Central memory CD4-positive, alpha-beta T cell (primary cell): ENCODE measurements at regions not wholly inside any gene's neighbourhood (a gene's known extent, or its start where the extent isn't known, plus 50 kb on each side); places are given as distances from the start of the nearest gene placed in this dataset.
"Not testable (repeated sequence)": the region's sequence is repeated elsewhere in the genome, so short reads cannot be mapped to it uniquely, and the experiment has no call there.

ENCODE experiments used
- DNase-seq: peaks from one replicate; pipeline ENCODE4 v3.0.0; 2022

DNA sequence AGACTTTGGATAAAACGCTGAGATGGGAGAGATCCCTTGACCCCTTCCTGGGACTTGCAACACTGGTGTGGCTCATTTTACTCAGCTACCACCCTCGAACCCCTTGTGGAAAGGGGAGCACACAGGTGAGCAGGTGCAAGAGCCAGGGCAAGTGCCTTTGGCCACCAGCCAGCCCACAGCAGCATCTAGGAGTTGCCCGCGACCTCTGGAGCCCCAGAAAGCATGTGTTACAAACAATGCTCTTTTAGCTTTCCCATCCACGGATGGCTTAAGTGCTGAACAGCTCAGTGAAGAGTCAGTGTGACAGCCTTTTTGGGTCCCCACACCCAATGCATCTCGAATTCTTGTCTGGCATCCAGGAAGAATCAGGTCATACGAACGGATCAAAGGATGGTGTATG, 197.8 kb downstream of the MEMO1 start:
- DNase-seq = no peak

DNA sequence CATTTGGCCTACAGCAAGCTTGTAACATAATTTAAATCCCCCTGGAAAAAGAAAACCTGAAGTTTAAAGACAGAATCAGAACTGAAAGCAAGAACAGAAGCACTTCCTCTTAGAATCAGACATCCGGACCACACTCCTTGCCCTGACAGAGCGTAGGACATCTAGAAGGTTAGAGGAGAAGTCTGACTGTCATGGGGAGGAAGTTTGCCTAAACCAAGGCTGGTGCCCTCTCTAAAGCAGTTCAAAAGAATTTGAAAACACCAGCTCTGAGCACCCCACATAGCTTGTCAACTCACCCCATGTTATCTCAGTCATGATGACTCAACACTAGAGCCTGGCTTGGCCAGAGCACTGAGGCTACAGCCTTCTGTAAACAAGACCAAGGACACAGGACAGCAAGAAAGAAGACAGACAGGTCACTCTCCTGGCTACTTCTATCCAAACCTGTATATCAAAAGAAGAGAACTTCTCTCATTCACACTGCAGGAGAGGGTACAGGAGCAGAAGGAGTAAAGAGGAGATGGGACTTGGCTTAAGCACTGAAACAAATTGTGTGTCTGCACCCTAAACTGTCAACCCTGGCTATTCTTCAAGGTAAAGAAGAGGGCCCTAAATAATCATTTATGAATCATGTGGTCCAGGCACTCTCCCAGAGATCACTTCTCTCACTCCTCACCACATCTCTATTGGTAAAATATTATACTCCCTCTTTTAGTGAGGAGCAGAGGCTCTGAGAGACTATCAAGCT, 198.6 kb downstream of the MEMO1 start:
- DNase-seq = peak; percentile 9

DNA sequence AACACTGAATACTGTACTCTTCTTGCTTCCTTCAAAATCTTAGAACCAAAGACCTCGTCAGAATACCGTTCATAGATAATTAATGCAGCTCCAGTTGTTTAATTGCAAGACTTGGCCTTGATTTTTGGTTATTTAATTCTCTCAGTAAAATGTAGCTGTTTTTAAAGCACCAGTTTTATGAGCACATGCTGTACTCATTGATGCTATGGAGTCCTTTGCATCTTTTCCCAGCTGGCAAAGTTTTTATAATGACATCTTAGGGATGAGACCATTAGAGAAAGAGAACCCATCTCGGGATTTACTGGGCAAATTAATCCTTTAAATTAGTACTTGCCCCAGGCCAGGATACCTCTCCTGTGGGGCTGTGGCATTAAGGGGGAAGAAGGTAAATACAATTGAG, 199.3 kb downstream of the MEMO1 start:
- no peak for DNase-seq

DNA sequence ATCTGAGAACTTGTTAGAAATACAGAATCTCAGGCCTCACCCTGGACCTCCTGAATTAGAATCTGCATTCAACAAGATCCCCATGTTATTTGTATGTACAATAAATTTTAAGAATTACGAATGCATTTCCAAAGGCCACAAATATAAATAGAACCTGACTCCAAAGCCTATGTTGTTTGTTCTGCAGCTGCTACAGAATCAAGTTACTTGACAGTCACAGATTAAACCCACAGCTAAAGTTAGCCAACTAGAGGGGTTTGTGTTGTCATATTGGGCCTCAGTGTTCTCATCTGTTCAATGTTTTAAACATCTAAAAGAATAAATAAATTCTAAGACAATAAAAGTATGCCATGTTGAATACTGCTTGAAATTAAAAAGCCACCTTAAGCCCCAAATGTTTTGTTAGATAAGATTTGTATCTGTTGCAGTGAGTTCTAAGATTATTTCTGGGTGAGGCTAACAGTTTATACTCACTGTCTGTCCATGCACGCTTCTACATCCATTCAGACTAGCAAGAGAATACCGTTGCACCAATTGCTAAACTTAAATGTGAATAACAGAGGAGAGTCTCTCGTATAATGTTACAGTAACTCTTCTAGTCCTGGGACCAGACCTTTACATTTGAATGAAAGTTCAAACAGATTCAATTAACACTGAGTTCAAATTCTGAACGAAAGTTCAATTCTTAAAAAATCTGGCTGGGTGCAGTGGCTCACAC, 200.4 kb downstream of the MEMO1 start:
- DNase-seq = no peak

DNA sequence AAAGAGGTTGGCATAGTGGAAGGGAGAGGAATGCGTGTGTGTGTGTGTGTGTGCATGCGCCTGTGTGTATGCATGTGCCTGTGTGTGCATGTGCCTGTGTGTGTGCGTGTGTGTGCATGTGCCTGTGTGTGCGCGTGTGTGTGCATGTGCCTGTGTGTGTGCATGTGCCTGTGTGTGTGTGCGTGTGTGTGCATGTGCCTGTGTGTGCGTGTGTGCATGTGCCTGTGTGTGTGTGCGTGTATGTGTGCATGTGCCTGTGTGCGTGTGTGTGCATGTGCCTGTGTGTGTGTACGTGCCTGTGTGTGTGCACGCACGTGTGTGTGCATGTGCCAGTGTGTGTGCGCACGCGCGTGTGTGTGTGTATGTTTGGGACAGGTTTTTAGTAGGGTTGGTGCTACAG, 205.1 kb downstream of the MEMO1 start:
- no peak for DNase-seq

DNA sequence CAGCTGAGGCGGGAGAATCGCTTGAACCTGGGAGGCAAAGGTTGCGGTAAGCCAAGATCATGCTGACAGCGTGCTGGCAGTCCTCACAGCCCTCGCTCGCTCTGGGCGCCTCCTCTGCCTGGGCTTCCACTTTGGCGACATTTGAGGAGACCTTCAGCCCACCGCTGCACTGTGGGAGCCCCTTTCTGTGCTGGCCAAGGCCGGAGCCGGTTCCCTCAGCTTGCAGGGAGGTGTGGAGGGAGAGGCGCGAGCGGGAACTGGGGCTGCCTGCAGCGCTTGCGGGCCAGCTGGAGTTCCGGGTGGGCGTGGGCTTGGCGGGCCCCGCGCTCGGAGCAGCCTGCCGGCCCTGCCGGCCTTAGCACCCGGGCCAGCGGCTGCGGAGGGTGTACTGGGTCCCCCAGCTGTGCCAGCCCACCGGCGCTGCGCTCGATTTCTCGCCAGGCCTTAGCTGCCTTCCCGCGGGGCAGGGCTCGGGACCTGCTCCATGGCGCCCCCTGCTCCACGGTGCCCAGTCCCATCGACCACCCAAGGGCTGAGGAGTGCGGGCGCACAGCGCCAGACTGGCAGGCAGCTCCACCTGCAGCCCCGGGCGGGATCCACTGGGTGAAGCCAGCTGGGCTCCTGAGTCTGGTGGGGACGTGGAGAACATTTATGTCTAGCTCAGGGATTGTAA, 207.2 kb downstream of the MEMO1 start:
- not testable (repeated sequence) for DNase-seq

DNA sequence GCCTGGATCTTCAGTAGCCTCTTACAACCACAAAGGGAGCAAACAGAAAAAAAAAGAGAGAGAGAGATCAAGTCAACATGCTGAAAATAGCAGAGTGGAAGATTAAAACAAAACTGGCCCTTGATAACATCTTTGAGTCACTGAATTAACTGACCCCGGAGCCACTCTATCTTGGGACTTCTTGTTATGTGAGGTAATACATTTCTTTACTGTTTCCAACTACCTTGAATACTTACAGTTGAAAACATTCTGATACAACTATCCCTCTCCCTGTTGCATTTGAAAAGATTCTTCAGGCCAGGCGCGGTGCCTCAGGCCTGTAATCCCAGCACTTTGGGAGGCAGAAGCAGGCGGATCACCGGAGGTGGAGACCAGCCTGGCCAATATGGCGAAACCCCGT, 208.1 kb downstream of the MEMO1 start:
- no peak for DNase-seq

DNA sequence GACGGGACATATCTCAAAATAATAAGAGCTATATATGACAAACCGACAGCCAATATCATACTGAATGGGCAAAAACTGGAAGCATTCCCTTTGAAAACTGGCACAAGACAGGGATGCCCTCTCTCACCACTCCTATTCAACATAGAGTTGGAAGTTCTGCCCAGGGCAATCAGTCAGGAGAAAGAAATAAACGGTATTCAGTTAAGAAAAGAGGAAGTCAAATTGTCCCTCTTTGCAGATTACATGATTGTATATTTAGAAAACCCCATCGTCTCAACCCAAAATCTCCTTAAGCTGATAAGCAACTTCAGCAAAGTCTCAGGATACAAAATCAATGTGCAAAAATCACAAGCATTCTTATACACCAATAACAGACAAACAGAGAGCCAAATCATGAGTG, 211.5 kb downstream of the MEMO1 start:
- not testable (repeated sequence) for DNase-seq

DNA sequence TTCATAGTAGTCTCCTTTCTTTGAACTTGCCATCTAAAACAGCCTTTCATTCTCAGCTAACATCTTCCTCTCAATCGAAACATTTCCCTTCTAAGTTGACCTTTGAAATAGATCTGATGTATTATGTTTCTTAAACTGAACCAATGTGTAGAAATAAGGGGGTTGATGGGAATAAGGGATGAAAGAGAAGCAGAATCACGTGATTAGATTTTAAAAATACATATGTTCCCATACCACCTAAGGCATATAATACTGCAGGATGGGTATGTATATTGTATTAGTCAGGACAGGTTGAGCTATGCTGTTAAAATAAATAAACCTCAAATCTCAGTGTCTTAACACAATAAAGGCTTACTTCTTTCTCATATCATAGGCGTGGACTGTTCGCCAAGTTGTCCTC, 207.5 kb upstream of the SRD5A2 start:
- no peak for DNase-seq

DNA sequence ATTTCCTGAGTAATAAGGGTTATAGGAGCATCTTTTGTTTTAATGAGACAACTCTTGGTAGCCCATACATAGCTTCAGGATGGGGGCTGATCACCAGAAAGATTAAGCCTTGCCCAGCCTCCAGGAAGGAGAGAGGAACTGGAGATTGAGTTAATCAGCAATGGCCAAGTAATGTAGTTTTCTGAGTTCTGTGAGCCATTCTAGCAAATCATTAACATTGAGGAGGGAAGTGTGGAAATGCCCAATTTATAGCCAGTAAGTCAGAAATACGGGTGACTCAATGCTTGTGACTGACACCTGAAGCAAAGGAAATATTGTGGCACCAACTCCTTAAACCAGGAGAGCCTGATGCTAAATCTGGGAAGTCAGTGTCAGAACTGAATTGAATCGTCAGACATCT, 205.1 kb upstream of the SRD5A2 start:
- DNase-seq = no peak

DNA sequence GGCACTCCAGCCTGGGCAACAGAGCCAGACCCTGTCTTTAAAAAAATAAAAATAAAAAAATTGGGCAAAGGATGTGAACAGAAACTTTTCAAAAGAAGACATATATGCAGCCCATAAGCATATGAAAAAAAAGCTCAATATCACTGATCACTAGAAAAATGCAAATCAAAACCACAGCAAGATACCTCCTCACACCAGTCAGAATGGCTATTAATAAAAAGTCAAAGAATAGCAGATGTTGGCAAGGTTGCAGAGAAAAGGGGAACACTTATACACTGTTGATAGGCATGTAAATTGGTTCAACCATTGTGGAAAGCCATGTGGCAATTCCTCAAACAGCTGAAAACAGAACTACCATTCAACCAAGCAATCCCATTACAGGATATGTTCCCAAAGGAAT, 204.1 kb upstream of the SRD5A2 start:
- DNase-seq = no peak

DNA sequence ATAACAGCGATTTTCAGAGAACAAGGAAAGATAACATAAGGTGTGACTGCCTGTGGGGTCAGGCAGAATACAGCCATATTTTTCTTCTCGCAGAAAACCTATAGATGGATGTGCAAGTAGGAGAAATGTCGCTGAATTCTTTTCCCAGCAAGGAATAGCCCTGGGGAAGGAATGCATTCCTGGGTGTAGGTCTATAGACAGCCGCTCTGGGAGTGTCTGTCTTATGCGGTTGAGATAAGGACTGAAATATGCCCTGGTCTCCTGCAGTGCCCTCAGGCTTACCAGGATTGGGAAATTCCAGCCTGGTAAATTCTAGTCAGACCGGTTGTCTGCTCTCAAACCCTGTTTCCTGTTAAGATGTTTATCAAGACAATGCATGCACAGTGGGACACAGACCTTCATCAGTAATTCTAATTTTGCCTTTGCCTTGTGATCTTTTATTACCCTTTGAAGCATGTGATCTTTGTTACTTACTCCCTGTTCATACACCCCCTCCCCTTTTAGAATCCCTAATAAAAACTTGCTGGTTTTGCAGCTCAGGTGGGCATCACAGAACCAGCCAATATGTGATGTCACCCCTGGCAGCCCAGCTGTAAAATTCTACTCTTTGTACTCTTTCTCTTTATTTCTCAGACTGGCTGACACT, 202.8 kb upstream of the SRD5A2 start:
- DNase-seq = not testable (repeated sequence)

DNA sequence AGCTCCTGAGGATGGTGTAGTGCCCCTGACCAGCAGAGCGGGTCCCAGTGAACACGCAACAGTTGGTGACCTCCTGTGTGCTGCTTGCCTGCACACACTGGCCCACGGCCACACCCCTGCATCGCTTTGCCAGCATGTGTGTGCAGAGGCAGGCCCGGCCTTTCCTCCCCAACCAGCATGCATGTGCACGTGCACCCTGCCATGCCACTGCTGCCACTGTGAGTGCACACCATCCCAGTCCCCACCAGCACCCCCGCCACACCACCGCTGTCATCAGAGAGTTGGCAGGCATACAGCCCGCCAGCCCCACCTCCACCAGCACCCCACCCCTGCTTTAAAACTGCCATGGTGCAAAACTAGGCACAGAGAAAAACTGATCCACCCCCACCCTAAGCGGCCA, 197.4 kb upstream of the SRD5A2 start:
- DNase-seq = no peak

DNA sequence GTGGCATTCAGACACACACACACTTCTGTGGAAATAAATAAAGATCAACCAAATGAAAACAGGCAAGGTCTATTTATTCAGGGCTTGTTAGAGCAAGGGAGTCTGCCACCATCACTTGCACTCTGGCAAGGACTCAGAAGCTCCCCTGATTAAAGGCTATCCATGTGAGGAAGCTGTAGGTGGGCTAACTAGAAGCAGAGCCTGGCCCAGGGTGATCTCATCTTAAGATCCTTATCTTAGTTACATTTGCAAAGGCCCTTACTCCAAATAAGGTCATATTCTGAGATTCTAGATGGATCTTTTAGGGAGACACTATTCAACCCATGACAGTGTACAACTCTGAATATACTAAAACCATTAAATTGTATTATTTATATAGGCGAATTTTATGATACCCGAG, 190.0 kb upstream of the SRD5A2 start:
- DNase-seq = no peak

DNA sequence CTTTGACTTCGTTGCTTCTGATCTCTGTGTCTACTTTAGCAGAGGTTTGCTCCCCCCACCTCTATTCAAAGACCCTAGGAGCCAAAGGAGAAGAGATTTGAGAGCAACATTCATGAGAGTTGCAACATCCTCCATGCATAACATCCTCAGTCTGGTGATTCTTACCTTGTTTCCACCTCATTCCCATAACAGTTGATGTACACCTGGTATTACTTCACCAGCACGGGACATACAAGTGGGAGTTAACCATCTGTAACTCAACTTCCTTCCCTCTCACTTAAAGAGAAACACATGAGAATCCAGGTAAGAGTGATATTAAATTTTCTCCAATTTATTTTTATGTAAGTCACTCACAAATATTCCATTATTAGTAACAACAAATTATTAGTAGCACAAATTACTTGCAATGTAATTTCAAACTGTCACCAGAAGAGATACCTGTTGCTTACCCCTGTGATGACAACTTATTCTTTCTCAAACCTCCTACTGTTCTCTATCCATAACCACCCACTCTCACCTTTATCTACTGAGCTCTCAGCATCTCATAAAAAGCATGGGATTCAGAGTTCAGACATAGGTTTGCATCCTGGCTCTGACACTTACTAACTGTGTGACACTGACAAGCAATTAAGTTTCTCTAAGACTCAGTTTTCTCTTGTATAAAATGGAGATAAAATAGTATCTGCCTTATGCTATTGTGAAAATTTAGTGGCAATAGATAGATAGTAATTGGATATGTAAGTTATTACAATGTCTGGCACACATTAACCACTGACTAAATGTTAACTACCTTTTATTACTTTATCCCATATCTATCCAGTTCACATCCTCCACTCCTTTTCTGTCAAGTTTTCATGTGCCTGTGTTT, 184.6 kb upstream of the SRD5A2 start:
- no peak for DNase-seq

DNA sequence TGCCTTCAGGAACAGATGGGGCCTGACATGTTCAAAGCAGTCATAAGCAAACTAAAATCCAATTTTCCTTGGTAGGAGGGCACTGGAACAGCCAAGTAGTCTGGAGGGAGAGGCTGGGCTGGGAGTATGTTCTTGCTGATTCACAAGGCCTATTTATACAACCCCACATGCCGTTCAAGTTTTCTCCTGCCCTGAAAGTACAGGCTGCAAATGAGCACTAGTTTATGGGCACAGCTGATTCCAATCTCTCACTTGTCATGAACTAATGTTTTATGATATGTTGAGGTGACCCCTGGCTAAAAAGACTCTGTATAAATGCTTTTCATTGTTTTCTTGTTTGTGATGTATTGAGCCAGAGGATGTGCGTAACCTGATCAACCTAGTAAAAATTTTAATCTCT, 183.4 kb upstream of the SRD5A2 start:
- no peak for DNase-seq

DNA sequence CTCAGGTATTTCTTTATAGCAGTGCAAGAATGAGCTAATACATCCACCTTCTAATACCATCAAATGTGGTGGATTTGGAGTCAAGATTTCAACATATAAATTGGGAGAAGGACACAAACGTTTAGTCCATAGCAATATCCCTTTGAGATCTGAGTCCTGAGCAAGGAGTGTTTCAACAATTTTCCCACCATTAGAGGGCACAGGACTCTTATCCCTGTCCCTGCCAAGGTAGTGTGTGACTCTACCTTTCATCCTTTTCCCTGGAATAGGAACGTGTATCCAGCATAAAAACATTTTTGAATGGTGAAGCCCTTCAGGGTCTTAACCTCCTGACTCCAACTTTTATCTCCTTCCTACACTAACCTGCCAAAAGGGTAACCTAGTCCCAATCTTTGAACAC, 181.3 kb upstream of the SRD5A2 start:
- no peak for DNase-seq

DNA sequence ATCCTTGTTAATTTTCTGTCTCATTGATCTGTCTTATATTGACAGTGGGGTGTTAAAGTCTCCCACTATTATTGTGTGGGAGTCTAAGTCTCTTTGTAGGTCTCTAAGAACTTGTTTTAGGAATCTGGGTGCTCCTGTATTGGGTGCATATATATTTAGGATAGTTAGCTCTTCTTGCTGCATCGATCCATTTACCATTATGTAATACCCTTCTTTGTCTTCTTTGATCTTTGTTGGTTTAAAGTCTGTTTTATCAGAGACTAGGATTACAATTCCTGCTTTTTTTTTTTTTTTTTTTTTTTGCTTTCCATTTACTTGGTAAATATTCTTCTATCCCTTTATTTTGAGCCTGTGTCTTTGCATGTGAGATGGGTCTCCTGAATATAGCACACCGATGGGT, 176.6 kb upstream of the SRD5A2 start:
- not testable (repeated sequence) for DNase-seq

DNA sequence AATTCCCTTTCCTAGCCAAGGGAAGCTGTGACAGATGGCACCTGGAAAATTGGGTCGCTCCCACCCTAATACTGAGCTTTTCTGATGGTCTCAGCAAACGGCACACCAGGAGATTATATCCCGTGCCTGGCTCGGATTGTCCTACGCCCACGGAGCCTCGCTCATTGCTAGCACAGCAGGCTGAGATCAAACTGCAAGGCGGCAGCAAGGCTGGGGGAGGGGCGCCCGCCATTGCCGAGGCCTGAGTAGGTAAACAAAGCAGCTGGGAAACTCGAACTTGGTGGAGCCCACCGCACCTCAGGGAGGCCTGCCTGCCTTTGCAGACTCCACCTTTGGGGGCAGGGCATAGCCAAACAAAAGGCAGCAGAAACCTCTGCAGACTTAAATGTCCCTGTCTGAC, 168.0 kb upstream of the SRD5A2 start:
- DNase-seq = not testable (repeated sequence)

DNA sequence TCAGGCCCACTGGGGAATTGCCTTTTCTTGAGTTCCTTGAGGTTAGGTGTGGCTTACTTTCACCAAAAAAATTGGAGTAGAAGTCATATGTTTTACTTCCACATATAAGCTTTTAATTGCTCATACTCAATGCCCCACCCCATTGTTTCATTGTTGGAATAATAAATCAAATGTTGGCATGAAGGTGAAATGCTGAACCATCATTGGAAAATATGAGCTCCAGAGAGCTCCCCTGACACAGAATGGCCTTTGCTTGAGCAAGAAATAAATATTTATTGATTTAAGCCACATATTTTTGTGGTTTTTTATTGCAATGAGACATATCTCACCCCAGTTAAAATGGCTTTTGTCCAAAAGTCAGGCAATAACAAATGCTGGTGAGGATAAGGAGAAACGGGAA, 167.3 kb upstream of the SRD5A2 start:
- DNase-seq = no peak

DNA sequence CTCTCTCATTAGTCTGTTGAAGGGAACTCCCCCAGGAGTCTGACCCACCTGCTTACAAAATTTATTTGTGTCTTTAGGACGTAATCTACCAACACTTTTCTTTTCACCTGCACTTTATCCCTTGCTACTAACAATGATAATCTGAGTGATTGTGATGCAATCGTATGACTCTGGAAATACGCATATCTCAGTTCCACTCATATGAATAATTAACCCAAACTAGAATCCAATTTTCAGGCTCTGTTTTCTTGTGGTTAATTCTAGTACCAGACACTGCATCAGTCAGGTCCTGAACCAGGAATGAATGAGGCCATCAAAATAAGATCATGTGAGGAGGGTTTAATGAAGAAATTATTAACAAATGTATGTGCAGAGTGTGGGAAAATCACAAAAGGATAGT, 158.4 kb upstream of the SRD5A2 start:
- no peak for DNase-seq

DNA sequence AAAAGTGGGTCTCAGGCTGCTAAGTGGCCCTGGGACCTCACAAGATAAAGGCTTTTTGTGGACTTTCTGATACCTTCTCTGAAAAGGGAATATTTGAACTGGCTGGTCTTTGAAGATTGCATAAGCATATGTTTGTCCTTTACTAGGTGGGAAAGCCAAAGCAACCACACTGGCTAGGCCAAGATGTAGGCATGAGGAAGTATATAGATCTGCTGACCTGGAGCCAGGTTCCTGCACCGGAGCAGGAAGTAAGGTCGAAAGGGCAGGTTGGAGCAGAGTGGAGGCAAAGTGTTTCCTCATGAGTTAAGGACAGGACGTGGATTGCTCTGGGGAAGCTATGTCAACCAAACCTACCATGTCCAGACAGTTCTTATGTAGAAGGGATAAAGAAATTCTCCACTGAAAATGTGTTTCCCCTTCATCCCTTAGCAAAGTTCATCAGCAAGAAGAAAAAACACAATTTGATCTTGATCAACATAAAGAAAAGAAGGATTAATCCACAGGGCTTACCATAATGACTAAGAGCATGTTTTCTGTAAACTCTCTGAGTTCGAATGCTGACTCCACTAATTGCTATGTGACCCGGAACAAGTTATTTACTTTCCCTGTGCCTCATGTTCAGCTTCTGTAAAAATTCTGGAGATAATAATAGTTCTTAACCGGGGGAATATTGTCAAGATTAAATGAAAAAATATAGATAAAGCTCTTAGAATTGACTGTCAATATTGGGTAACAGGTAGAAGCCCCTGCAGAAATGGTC, 156.1 kb upstream of the SRD5A2 start:
- no peak for DNase-seq
